ENCODE measurements at regions not wholly inside any gene's neighbourhood (a gene's known extent, or its start where the extent isn't known, plus 50 kb on each side); places are given as distances from the start of the nearest gene placed in this dataset.

DNA sequence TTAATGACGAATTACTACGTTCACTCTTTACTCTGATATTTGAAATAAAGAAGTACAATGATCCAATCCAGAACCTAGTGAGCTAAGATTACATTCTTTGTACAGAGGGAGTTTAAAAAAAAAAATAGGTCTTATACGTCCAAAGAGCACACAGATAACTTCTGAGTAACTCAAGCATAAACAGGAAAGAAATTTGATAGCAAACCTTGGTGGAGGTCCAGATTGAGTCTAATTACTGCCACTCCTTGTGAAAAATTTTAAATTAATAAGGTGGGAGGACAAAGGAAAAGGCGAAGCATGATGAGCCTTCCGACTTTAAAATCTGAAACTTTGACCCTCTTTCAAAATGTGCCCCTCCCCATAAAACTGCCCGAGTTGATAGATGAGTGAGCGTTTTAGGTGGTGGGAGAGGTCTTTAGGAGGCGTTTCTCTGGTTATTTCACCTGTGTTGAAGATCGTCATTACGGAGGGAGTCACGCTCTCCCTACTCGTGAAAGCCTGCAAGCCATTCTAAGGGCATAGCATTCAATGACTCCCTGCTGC, 127.0 kb upstream of the ROBO2 start:
- TF ChIP-seq, protein P1, sequence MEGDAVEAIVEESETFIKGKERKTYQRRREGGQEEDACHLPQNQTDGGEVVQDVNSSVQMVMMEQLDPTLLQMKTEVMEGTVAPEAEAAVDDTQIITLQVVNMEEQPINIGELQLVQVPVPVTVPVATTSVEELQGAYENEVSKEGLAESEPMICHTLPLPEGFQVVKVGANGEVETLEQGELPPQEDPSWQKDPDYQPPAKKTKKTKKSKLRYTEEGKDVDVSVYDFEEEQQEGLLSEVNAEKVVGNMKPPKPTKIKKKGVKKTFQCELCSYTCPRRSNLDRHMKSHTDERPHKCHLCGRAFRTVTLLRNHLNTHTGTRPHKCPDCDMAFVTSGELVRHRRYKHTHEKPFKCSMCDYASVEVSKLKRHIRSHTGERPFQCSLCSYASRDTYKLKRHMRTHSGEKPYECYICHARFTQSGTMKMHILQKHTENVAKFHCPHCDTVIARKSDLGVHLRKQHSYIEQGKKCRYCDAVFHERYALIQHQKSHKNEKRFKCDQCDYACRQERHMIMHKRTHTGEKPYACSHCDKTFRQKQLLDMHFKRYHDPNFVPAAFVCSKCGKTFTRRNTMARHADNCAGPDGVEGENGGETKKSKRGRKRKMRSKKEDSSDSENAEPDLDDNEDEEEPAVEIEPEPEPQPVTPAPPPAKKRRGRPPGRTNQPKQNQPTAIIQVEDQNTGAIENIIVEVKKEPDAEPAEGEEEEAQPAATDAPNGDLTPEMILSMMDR (conservative IDR thresholded peaks at IDR 0.05; ENCODE audit: low read depth, low read length): no peak
- no peak for TF ChIP-seq EZH2 (IDR thresholded peaks at IDR 0.05; ENCODE audit: low read length, unreplicated experiment)
